Common myeloid progenitor, CD34-positive (primary cell): ENCODE measurements at regions not wholly inside any gene's neighbourhood (a gene's known extent, or its start where the extent isn't known, plus 50 kb on each side); places are given as distances from the start of the nearest gene placed in this dataset.

Source experiments
- CTCF ChIA-PET: fragments of 350-600 bp; sonication (Branson Sonifier 250); formaldehyde crosslinking; loops from one replicate; lab custom pipeline; 2021; ENCODE audit warnings: antibody characterized with exemption; lab: Charles Lee
- POLR2A ChIA-PET: fragments of 350-600 bp; sonication (Branson Sonifier 250); formaldehyde crosslinking; loops from one replicate; lab custom pipeline; 2021; ENCODE audit warnings: antibody characterized with exemption; lab: Charles Lee
- DNase-seq, 3 donors: peaks; one replicate each; pipeline versions ENCODE4 v3.0.0 to v3.0.0-alpha.2; 2013
- H3K27ac ChIP-seq, 2 experiments: 1 replicate in 1 of 2; 2 replicates in 1 of 2; pipeline ENCODE4 v1.7.0; 2013; ENCODE audit warnings: inconsistent platforms in 2 of 2, low read length in 2 of 2, mild to moderate bottlenecking in 2 of 2, low read depth in 1 of 2, moderate library complexity in 1 of 2; ENCODE audit not compliant: severe bottlenecking in 2 of 2, insufficient read depth in 1 of 2, poor library complexity in 1 of 2
- H3K27me3 ChIP-seq, 5 experiments: replicated peaks in 2 of 5; 1 replicate in 3 of 5; 2 replicates in 2 of 5; pipeline versions ENCODE4 v1.6.1 to v1.7.0; 2013; ENCODE audit warnings: low read length in 4 of 5, mild to moderate bottlenecking in 2 of 5, moderate library complexity in 2 of 5, inconsistent platforms in 1 of 5; ENCODE audit not compliant: insufficient read depth in 5 of 5, control insufficient read depth in 4 of 5
- H3K36me3 ChIP-seq, 4 experiments: 1 replicate in 2 of 4; 2 replicates in 2 of 4; pipeline versions ENCODE4 v1.6.1 to v1.7.0; 2013; ENCODE audit warnings: low read length in 3 of 4, control low read depth in 1 of 4, mild to moderate bottlenecking in 1 of 4; ENCODE audit not compliant: control insufficient read depth in 4 of 4, insufficient read depth in 4 of 4
- H3K4me1 ChIP-seq, 4 experiments: 1 replicate in 3 of 4; 2 replicates in 1 of 4; pipeline versions ENCODE4 v1.6.1 to v1.7.1; 2013; ENCODE audit warnings: low read length in 3 of 4, mild to moderate bottlenecking in 3 of 4, control low read depth in 1 of 4, inconsistent platforms in 1 of 4, moderate library complexity in 1 of 4; ENCODE audit not compliant: control insufficient read depth in 4 of 4, insufficient read depth in 4 of 4; ENCODE audit errors: control extremely low read depth in 1 of 4
- H3K4me3 ChIP-seq, 7 experiments: 1 replicate in 4 of 7; 2 replicates in 3 of 7; pipeline versions ENCODE4 v1.5.1 to v1.7.0; 2013; ENCODE audit warnings: mild to moderate bottlenecking in 7 of 7, low read length in 6 of 7, moderate library complexity in 6 of 7, inconsistent platforms in 2 of 7, low read depth in 2 of 7, control low read depth in 1 of 7; ENCODE audit not compliant: insufficient read depth in 4 of 7, control insufficient read depth in 1 of 7; ENCODE audit errors: extremely low read depth in 1 of 7
- H3K9me3 ChIP-seq, 5 experiments: 1 replicate in 4 of 5; 2 replicates in 1 of 5; pipeline versions ENCODE4 v1.6.1 to v1.7.1; 2013; ENCODE audit warnings: low read length in 4 of 5, mild to moderate bottlenecking in 2 of 5, inconsistent platforms in 1 of 5, low read depth in 1 of 5, moderate library complexity in 1 of 5; ENCODE audit not compliant: control insufficient read depth in 4 of 5, insufficient read depth in 2 of 5; ENCODE audit errors: control extremely low read depth in 1 of 5
- WGBS: methylation state at CpG from one replicate; pipeline ENCODE4 v1.1.5; 2013; ENCODE audit not compliant: insufficient coverage; 5-methylcytosine and 5-hydroxymethylcytosine counted together

DNA sequence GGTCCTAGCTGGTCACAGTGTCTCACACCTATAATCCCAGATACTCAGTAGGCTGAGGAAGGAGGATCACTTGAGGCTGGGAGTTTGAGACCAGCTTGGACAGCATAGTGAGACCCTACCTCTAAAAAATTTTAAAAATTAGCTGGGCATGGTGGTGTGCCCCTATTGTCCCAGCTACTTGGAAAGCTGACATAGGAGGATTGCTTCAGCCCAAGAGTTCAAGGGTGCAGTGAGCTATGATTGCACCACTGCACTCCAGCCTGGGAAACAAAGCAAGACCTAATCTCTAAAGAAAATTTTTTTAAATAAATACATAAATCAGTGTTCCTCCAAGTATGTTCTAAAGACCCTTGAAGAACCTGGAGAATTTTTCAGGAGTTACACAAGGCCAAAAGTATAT, 50.6 kb upstream of the GNAO1 start:
- H3K36me3 ChIP-seq = no peaks in the 10 kb centered on the region
- H3K4me3 ChIP-seq = no peak overlapping the region
- no peaks in the 10 kb centered on the region for H3K4me1 ChIP-seq
- peaks cover 0 to 11% (median 0%) of the 10 kb centered on the region in 5 experiments for H3K27me3 ChIP-seq
- ChIA-PET CTCF (no interaction called here), POLR2A (no interaction called here)
- H3K27ac ChIP-seq = no peak overlapping the region
- DNase-seq = no peak
- no peaks in the 10 kb centered on the region for H3K9me3 ChIP-seq

DNA sequence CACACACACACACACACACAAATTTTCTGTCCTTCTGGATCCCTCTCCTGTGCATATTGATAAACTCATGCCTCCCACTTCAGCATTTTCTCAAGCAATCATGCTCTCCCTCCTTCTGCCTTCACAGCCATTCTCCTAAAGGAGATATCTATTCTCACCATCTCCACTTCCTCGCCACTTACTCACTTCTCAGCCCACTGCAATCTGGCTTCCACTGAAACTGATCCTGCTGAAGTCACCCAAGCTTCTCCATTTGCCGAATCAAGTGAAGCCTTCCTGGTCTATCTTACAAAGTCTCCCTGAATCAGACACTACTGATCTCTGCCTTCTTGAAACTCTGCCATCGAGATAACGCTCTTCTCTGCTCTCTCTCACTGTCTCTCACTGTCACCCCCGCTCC, 54.0 kb upstream of the GNAO1 start:
- CTCF ChIA-PET = no interaction called here
- Histone ChIP-seq H3K27ac (no peak overlapping the region), H3K36me3 (no peaks in the 10 kb centered on the region), H3K27me3 (peaks cover 0 to 4% (median 0%) of the 10 kb centered on the region in 5 experiments), H3K4me3 (no peak overlapping the region), H3K4me1 (no peaks in the 10 kb centered on the region), H3K9me3 (no peaks in the 10 kb centered on the region)
- DNase-seq = no peak
- POLR2A ChIA-PET = no interaction called here
- WGBS = 81% methylated on average over 5 of the region's 5 CpGs

DNA sequence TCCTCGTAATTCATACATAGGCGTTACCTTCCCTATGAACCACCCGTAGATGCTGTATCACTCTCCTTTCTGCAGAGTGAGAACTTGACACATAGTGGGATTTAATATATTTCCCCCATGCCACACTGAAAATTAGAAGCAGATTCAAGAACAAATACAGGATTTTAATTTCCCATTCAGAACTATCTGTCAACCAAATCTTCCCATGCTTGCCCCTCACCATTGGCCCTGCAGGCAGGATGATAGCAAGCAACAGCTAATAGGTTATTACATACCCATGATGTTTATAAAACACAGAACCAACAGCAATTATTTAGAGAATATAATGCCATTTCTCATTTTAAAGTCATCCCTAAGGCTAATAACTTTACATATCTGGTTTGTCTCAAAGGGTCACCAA, 55.0 kb upstream of the GNAO1 start:
- Histone ChIP-seq H3K27ac (no peak overlapping the region), H3K27me3 (peaks cover 0 to 12% (median 0%) of the 10 kb centered on the region in 5 experiments), H3K4me3 (no peak overlapping the region), H3K4me1 (no peaks in the 10 kb centered on the region), H3K36me3 (no peaks in the 10 kb centered on the region), H3K9me3 (no peaks in the 10 kb centered on the region)
- POLR2A ChIA-PET = no interaction called here
- no peak for DNase-seq
- no CpG with 5 or more reads among the region's 3 CpGs for WGBS
- CTCF ChIA-PET = no interaction called here

DNA sequence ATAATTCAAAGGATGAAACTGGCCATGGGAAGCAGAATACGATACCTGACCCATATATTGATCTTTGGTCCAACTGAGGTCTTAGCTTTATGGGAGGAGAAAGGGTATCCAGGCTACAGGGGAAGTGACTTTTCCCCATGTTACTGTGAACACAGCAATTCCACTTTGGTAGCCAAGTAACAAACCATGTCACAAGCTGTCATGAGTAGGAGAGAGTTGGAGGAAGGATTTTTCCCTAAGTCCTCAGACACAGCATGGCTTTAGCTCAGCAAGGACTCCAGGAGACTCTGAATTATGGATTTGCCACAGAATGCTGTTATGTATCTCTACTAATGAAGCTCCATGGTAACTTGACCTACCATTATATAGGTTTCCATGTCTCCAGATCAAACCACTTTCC, 56.5 kb upstream of the GNAO1 start:
- WGBS = no CpG with 5 or more reads among the region's 1 CpG
- no peaks in the 10 kb centered on the region for H3K36me3 ChIP-seq
- H3K27me3 ChIP-seq = peaks cover 0 to 10% (median 0%) of the 10 kb centered on the region in 5 experiments
- ChIA-PET CTCF (interaction anchor here (1.1 kb wide), 1 partner anchor 10 kb away, joined by 3 read pairs; no protein-coding TSS in a partner anchor), POLR2A (no interaction called here)
- DNase-seq = no peak
- no peak overlapping the region for H3K4me3 ChIP-seq
- no peaks in the 10 kb centered on the region for H3K9me3 ChIP-seq
- H3K4me1 ChIP-seq = no peaks in the 10 kb centered on the region
- no peak overlapping the region for H3K27ac ChIP-seq

DNA sequence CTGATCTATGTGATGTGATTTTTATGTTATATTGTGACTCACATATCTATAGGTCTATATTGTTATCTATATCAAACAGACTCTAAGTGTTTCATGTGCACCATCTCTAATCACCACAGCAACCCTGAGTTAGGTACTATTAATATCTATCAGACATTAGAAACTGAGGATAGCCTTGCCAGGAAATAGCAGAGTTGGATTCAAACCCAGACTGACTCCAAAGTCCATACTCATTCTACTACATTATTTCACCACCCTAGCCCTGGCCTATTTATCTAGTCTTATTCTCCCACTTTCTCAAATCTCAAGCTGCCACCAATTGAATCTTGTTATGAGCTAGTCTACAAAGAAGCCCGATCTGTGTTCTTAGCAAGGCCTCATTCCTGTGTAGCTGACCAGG, 65.4 kb upstream of the GNAO1 start:
- Histone ChIP-seq H3K4me3 (no peak overlapping the region), H3K9me3 (no peaks in the 10 kb centered on the region), H3K4me1 (no peaks in the 10 kb centered on the region), H3K36me3 (no peaks in the 10 kb centered on the region), H3K27ac (no peak overlapping the region), H3K27me3 (peaks cover 0 to 8% (median 0%) of the 10 kb centered on the region in 5 experiments)
- DNase-seq = no peak
- ChIA-PET POLR2A (no interaction called here), CTCF (no interaction called here)
- 100% methylated on average over 1 of the region's 1 CpG for WGBS

DNA sequence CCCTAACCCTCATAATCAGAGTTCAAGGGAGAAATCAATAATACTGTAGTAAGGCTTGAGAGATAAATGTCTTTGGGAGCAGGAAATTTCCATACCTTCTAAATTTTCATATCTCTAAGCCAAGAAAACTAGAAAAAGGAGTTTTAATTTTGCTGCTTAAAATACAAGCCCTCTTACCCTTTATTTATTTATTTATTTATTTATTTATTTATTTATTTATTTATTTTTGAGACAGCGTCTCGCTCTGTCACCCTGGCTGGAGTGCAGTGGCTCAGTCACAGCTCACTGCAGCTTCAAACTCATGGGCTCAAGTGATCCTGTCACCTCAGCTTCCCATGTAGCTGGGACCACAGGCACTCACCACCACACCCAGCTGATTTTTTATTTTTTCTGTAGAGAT, 69.0 kb upstream of the GNAO1 start:
- no peak for DNase-seq
- peaks cover 0 to 4% (median 0%) of the 10 kb centered on the region in 4 experiments for H3K4me1 ChIP-seq
- H3K4me3 ChIP-seq = no peak overlapping the region
- H3K9me3 ChIP-seq = no peaks in the 10 kb centered on the region
- ChIA-PET CTCF (no interaction called here), POLR2A (no interaction called here)
- H3K27me3 ChIP-seq = peaks cover 0 to 6% (median 0%) of the 10 kb centered on the region in 5 experiments
- no peak overlapping the region for H3K27ac ChIP-seq
- no peaks in the 10 kb centered on the region for H3K36me3 ChIP-seq
- WGBS = no CpG with 5 or more reads among the region's 2 CpGs

DNA sequence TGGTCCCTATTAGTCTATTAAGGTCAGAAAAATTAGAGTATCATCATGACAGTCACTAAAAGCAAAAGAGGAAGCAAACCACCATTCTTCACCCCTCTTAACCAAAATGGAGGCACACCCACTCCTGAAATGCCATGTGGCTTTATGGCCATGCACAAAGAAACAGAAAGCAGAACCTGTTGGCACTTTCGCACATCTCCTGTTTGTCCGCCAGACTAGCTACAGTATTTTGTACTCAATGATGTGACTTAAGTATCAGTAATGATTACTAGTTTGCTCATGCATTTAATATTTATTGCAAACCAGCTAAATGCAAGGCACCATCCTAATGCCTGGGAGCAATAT, 70.2 kb upstream of the GNAO1 start:
- POLR2A ChIA-PET = no interaction called here
- DNase-seq = peak in 2 of 3 donors; percentile 44 to 58
- no peak overlapping the region for H3K4me3 ChIP-seq
- no peaks in the 10 kb centered on the region for H3K9me3 ChIP-seq
- peaks cover 0 to 4% (median 0%) of the 10 kb centered on the region in 4 experiments for H3K4me1 ChIP-seq
- CTCF ChIA-PET = no interaction called here
- no CpG with 5 or more reads among the region's 2 CpGs for WGBS
- no peak overlapping the region for H3K27ac ChIP-seq
- H3K36me3 ChIP-seq = no peaks in the 10 kb centered on the region
- H3K27me3 ChIP-seq = peaks cover 0 to 9% (median 0%) of the 10 kb centered on the region in 5 experiments
